Small intestine (tissue), 7 donors: ENCODE measurements at regions not wholly inside any gene's neighbourhood (a gene's known extent, or its start where the extent isn't known, plus 50 kb on each side); places are given as distances from the start of the nearest gene placed in this dataset.
A peak's percentile ranks its signal among the peaks of the same experiment; 100 is the strongest.

Source experiments
- DNase-seq, 2 donors: peaks; one replicate each; pipeline versions ENCODE4 v3.0.0 to v3.0.0-alpha.2; 2013
- FAIRE-seq: peaks from 2 replicates; lab custom pipeline; 2012; peaks lifted over from hg19 to GRCh38; lab: Jason Lieb, UNC
- H3K27ac ChIP-seq, 3 donors: one replicate each; pipeline ENCODE4 v1.5.1; 2013; ENCODE audit warnings: low read length in 2 of 3, mild to moderate bottlenecking in 2 of 3, control low read depth in 1 of 3, inconsistent platforms in 1 of 3, low read depth in 1 of 3, moderate library complexity in 1 of 3
- H3K27me3 ChIP-seq, 3 donors: one replicate each; pipeline ENCODE4 v1.6.1; 2013; ENCODE audit warnings: low read length in 3 of 3, inconsistent platforms in 1 of 3; ENCODE audit not compliant: control insufficient read depth in 3 of 3, insufficient read depth in 3 of 3
- H3K36me3 ChIP-seq, 3 donors: one replicate each; pipeline ENCODE4 v1.6.1; 2013; ENCODE audit warnings: low read length in 3 of 3, inconsistent platforms in 1 of 3, low read depth in 1 of 3, mild to moderate bottlenecking in 1 of 3, moderate library complexity in 1 of 3; ENCODE audit not compliant: control insufficient read depth in 3 of 3, insufficient read depth in 2 of 3
- H3K4me1 ChIP-seq, 3 donors: one replicate each; pipeline ENCODE4 v1.6.1; 2013; ENCODE audit warnings: low read length in 2 of 3, inconsistent platforms in 1 of 3, low read depth in 1 of 3, mild to moderate bottlenecking in 1 of 3, moderate library complexity in 1 of 3; ENCODE audit not compliant: control insufficient read depth in 3 of 3, insufficient read depth in 2 of 3
- H3K4me3 ChIP-seq, 3 donors: one replicate each; pipeline ENCODE4 v1.5.1; 2013; ENCODE audit warnings: low read length in 3 of 3, control low read depth in 1 of 3, inconsistent platforms in 1 of 3, low read depth in 1 of 3, mild to moderate bottlenecking in 1 of 3, moderate library complexity in 1 of 3
- H3K9me3 ChIP-seq, 2 donors: one replicate each; pipeline ENCODE4 v1.6.1; 2013; ENCODE audit warnings: low read depth in 1 of 2, low read length in 1 of 2; ENCODE audit not compliant: control insufficient read depth in 2 of 2, insufficient read depth in 1 of 2
- WGBS, 3 donors: extraction: QIAGEN DNeasy Blood & Tissue Kit; methylation state at CpG; one replicate each; pipeline ENCODE4 v1.1.7; 2013; 5-methylcytosine and 5-hydroxymethylcytosine counted together
- donor health status: healthy with polysubstance abuse.
- donor health status: control.
- donor health status: control.
- donor health status: Bipolar disorder and iron deficiency.
- donor health status: healthy.

DNA sequence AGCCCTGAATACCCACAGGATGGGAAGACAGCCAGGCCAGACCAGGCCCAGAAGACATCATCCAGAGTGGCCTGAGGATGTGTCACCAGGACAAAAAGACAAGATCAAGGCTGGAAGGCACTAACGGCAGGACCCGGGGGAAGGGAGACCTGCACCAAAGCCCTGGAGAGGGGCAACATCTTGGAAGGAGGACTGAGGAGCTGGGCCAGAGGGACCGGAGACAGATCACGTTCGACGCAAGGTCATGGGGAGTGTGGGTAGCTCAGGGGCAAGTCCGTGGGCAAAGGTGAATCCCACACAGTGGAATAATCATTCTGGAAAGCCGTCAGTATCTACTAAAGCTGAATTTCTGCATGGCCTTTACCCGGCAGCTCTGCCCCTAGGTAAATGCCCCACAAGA, 478.6 kb downstream of the MATN1 start:
- WGBS, 3 donors: 84 to 87% (median 84%) methylated on average over 9 of the region's 9 CpGs

DNA sequence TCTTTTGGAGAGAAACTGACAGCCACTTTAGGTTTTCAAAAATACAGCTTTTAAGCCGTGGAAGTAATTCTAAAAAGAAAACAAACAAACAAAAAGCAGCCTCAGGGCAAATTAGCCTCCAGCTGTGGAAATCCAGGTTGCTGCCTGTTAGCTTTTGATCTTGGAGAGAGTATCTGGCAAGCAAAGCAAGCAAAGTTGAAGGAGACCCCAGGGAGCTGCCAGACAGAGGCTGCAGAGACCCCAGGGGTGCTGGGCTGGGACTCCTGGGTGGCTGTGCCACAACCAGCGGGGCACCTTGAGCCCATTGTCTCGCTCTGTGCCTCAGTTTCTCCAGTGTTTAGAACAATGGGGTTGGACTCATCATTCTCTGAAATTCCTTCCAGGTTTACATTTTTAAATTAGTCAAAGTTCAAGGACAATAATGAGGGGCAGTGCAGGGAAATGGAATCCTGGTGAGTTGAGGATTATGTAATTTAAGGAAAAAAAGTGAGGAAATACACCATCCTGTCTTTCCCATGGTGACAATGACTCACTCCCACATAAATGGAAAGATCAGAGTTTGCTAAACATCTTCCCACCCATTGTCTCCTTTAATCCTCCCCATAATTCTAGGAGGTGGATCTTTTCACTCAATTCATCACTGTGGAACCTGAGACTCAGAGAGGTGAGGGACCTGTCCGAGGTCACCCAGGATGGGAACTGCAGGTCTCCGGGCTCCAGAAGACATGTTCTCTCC, 480.5 kb downstream of the MATN1 start:
- Histone ChIP-seq H3K27me3 (peaks cover 0 to 3% (median 3%) of the 10 kb centered on the region in 3 donors), H3K4me3 (no peak overlapping the region)
- FAIRE-seq: no peak

More for the DNA sequence above, 478.6 kb downstream of the MATN1 start:
- peaks cover 0 to 3% (median 3%) of the 10 kb centered on the region in 3 donors for H3K27me3 ChIP-seq
- no peak overlapping the region for H3K27ac ChIP-seq
- no peaks in the 10 kb centered on the region for H3K9me3 ChIP-seq
- H3K4me3 ChIP-seq: no peak overlapping the region
- H3K36me3 ChIP-seq: no peaks in the 10 kb centered on the region
- DNase-seq: no peak
- no peak for FAIRE-seq
- no peaks in the 10 kb centered on the region for H3K4me1 ChIP-seq

DNA sequence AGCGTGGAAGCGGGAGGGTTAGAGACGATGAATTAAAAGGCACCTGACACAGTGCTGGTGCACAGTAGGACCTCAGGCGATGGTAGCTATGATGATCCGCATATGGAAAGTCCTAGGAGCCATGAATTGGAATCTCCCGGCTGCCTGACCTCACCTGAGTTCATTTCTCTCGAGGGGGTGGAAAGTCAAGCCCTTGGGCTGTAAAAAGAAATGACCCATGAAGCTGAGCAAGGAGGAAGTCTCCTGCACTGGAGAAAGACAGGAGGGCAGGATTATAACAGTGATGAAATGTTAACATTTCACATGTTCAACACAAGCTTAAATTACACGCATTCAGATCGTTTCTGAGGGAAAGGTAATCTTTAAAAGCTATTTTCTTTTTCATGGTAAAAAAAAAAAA, 481.2 kb downstream of the MATN1 start:
- no peak overlapping the region for H3K4me3 ChIP-seq
- no peak for DNase-seq
- peaks cover 0 to 3% (median 3%) of the 10 kb centered on the region in 3 donors for H3K27me3 ChIP-seq
- no peaks in the 10 kb centered on the region for H3K36me3 ChIP-seq
- 63 to 66% (median 63%) methylated on average over 9 of the region's 9 CpGs for WGBS, 3 donors
- no peaks in the 10 kb centered on the region for H3K9me3 ChIP-seq
- H3K4me1 ChIP-seq: no peaks in the 10 kb centered on the region
- no peak for FAIRE-seq
- no peak overlapping the region for H3K27ac ChIP-seq

More for the DNA sequence above, 480.5 kb downstream of the MATN1 start:
- Histone ChIP-seq H3K27ac (no peak overlapping the region), H3K4me1 (no peaks in the 10 kb centered on the region), H3K36me3 (no peaks in the 10 kb centered on the region), H3K9me3 (no peaks in the 10 kb centered on the region)
- WGBS, 3 donors: 29 to 43% (median 37%) methylated on average over 5 of the region's 5 CpGs
- no peak for DNase-seq

DNA sequence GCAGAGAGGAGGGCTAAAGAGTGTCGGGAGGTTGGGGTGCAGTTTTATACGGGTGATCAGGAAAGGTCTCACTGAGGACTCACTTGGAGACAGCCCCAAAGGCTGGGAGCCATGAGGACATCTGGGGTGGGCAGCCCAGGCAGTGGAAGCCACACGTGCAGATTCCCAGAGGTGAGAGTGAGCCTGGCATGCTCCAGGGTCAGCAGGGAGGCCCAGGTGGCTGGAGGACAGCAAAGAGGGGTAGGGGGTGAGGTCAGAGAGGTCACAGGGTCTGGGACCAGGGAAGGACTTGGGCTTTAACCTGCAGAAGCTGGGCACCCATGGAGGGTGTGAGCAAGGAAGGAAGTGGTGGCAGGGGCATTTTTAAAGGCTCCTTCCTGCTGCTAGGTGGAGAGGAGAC, 481.7 kb downstream of the MATN1 start:
- H3K27me3 ChIP-seq: peaks cover 0 to 3% (median 3%) of the 10 kb centered on the region in 3 donors
- no peaks in the 10 kb centered on the region for H3K36me3 ChIP-seq
- H3K27ac ChIP-seq: no peak overlapping the region
- DNase-seq (no peak), FAIRE-seq (no peak)
- no peaks in the 10 kb centered on the region for H3K4me1 ChIP-seq
- no peaks in the 10 kb centered on the region for H3K9me3 ChIP-seq
- no peak overlapping the region for H3K4me3 ChIP-seq
- 44 to 56% (median 47%) methylated on average over 3 of the region's 3 CpGs for WGBS, 3 donors

DNA sequence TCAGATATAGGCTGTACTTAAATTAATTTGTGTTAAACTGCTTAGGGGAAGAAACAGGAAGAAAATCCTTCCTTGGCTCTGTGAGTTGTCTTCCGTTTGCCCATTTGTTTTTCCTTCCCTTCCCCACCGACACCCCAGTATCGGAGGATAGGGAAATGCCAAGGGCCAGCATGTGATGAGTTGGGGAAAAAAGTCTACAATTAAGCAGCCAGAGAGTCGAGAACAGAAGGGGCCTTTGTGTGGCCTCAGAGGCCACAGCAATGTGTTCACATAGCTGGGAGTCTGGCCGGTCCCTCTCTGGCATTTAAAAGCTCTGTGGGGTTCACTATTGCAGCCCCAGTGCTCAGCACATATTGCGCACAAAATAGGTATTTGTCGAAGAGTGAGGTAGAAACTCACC, 489.3 kb downstream of the MATN1 start:
- Histone ChIP-seq H3K27ac (no peak overlapping the region), H3K4me3 (no peak overlapping the region), H3K9me3 (no peaks in the 10 kb centered on the region), H3K36me3 (no peaks in the 10 kb centered on the region), H3K4me1 (no peaks in the 10 kb centered on the region), H3K27me3 (peaks cover 0 to 3% (median 2%) of the 10 kb centered on the region in 3 donors)
- FAIRE-seq (no peak), DNase-seq (no peak)
- 68 to 75% (median 72%) methylated on average over 7 of the region's 7 CpGs for WGBS, 3 donors

DNA sequence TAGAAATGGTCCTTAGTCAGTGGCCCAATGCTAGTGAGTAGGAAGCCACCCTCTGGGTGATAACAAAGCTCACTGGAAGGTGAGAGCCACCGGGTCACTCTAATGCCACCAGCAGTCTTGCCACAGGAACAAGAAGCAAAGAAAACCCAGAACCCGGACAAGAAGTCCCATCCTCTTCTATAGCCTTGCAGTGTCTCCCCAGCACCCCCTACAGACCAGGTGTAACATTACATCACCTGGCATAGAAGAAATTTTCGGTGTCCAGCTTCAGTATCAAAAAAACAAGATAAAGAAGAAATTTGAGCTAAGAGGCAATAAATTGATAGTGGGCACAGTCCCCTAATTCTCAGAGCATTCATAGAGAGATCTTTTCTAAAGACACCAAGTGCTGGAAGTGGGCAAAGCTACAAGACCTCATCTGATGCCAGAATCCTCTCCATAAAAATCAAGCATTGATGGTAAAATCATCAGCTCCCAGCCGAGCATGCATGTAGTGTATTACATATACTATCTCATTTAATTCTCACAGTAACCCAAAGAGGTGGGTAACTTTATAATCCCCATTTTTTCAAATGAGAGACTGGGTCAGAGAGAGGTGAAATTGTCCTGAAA, 491.0 kb downstream of the MATN1 start:
- FAIRE-seq: no peak
- Histone ChIP-seq H3K27ac (no peak overlapping the region), H3K4me3 (no peak overlapping the region), H3K9me3 (no peaks in the 10 kb centered on the region), H3K36me3 (no peaks in the 10 kb centered on the region), H3K4me1 (no peaks in the 10 kb centered on the region), H3K27me3 (peaks cover 0 to 3% (median 2%) of the 10 kb centered on the region in 3 donors)
- WGBS, 3 donors: 27 to 42% (median 30%) methylated on average over 4 of the region's 4 CpGs
- DNase-seq: peak; percentile 4 to 12

DNA sequence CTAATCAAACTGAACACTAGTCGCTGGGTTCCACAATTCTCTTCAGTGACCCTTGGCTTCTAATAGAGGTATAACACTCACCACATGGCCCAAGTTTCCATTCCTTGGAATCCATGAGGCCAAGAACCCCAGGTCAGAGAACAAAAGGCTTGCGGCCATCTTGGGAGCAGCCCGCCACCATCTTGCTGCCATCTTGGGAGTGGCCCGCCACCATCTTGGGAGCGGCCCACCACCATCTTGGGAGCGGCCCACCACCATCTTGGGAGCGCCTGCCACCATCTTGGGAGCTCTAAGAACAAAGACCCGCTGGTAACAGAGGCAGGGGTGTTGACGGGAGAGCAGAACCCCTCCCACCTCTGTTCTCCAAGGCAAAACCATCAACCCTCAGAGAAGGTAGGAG, 493.4 kb downstream of the MATN1 start:
- H3K36me3 ChIP-seq: no peaks in the 10 kb centered on the region
- FAIRE-seq (no peak), DNase-seq (no peak)
- no peaks in the 10 kb centered on the region for H3K4me1 ChIP-seq
- no peak overlapping the region for H3K4me3 ChIP-seq
- H3K9me3 ChIP-seq: no peaks in the 10 kb centered on the region
- 86 to 94% (median 90%) methylated on average over 9 of the region's 9 CpGs for WGBS, 3 donors
- H3K27me3 ChIP-seq: peaks cover 0 to 4% (median 3%) of the 10 kb centered on the region in 3 donors
- no peak overlapping the region for H3K27ac ChIP-seq

DNA sequence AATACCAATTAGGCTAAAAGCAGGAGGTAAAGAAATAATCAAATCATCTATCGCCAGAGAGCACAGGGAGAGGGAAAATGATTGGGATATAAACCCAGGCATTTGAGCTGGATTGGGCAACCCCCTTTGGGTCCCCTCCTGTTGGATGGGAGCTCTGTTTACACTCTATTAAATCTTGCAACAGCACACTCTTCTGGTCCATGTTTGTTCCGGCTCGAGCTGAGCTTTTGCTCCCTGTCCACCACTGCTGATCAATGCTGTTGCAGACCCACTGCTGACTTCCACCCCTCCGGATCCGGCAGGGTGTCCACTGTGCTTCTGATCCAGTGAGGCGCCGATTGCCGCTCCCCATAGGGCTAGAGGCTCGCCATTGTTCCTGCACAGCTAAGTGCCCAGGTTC, 493.8 kb downstream of the MATN1 start:
- Histone ChIP-seq H3K4me1 (no peaks in the 10 kb centered on the region), H3K36me3 (no peaks in the 10 kb centered on the region), H3K27ac (no peak overlapping the region), H3K27me3 (peaks cover 0 to 4% (median 1%) of the 10 kb centered on the region in 3 donors), H3K9me3 (no peaks in the 10 kb centered on the region), H3K4me3 (no peak overlapping the region)
- 80 to 83% (median 83%) methylated on average over 9 of the region's 9 CpGs for WGBS, 3 donors
- no peak for FAIRE-seq
- no peak for DNase-seq
